Uterus (tissue), 2 donors: ENCODE measurements at regions not wholly inside any gene's neighbourhood (a gene's known extent, or its start where the extent isn't known, plus 50 kb on each side); places are given as distances from the start of the nearest gene placed in this dataset.

Experiments used
- CTCF ChIP-seq, 4 experiments: fragments of 200-600 bp in 2 of 4; fragments of 450-650 bp in 2 of 4; sonication (generic) in 2 of 4; IDR thresholded peaks; one replicate each; pipeline ENCODE4 v1.5.1; 2016 to 2019; ENCODE audit warnings: antibody characterized with exemption in 4 of 4, mild to moderate bottlenecking in 2 of 4, moderate library complexity in 1 of 4
- POLR2A ChIP-seq, 2 donors: fragments of 450-650 bp; IDR thresholded peaks; one replicate each; pipeline ENCODE4 v1.6.1; 2016; ENCODE audit warnings: antibody characterized with exemption in 2 of 2, mild to moderate bottlenecking in 1 of 2, moderate library complexity in 1 of 2

- TF ChIP-seq CTCF (IDR thresholded peaks at IDR 0.05) (no peak), POLR2A (IDR thresholded peaks at IDR 0.05) (no peak)
Observed at GRCh38 chr9:82761956-82762355, 301.0 kb downstream of the RASEF start.
